HG02763 (cell line): ENCODE measurements at regions not wholly inside any gene's neighbourhood (a gene's known extent, or its start where the extent isn't known, plus 50 kb on each side); places are given as distances from the start of the nearest gene placed in this dataset.

Source experiments
- ATAC-seq: cut with Tn5 transposase; IDR thresholded peaks from one replicate; pipeline ENCODE4 v1.9.1; 2021; ENCODE audit warnings: mild to moderate bottlenecking, moderate library complexity; ENCODE audit not compliant: unreplicated experiment

DNA sequence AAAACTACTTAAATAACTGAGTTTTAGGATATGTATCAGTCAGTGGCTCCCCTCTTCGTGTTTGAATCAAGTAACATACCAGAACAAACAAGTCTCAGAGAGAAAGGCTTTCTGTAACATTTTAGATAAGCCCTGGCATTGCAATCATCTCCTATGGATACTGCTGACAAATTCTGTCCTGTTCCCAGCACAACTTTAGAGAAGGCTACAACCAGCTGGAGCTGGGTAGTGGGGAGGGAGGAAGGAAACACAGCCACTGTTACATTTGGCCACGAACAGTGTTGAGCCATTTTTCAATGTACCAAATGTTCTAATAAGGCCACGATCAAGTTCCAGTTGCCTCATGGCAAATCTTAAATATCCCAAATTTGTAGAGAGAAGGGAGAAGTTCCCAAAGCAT, 511.8 kb upstream of the WWC1 start:
- ATAC-seq: no peak

DNA sequence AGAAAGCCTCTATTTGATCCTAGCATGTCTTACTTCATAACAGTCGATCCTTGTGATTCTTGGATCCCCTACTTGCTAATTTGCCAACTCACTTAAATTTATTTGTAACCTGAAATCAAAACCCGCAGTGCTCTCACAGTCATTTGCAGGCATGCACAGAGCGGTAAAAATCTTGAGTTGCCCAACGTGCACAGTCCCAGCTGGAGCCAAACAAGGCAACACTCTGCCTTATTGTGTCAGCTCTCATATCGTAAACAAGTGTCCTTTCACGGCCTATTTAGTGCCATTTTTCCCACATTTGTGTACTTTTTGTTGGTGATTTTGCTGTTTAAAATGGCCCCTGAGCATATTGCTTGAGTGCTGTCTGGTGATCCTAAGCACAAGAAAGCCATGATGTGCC, 511.3 kb upstream of the WWC1 start:
- ATAC-seq: no peak

DNA sequence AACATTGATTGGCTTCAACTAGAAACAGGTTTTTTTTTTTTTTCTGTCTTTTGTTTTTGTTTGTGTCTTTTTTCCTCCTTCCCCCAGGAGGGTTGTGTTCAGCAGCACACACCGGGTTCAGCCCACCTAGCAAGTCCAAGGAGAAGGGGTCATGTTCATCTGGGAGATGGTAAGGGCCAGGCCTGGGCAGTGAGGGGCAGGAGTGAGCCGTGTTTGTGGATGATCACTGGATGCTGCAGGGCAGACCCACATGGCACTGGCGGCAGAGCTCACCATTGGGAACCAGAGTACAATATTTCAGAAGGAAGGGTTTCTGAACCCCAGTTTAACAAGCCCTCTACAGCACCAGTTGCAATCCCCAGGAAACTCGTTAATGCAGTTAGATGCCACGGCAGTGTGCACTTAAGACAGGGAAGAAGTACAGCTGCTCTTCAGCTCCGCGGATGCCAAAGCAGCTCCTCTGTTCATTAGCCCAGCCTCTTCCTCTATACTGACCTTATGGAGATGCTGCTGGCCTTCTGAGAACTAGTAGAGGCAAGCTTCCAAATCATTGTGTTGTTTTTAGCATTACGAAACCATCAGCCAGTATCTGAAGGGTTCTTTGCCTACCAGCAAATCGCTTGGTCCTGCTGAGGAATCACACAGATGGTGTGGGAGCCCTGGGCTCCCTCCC, 508.2 kb upstream of the WWC1 start:
- no peak for ATAC-seq

DNA sequence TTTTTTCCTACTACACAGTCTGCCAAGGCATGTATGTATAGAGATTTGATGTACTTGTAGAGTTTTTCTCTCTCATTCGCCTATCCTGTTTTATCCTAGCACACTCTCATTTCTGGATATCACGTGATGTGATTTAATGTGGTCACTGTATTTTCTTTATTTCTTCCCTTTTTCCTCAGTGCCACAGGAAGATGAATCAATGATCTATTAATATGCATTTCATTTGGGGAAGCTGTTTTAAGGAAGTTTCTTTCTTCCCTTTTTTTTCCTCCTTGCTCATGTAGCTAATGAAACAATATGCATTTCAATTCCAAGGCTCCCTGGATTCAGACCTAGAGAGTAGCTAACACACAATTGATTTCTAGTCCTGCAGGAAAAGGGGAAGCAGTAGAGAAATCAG, 506.3 kb upstream of the WWC1 start:
- ATAC-seq: no peak

DNA sequence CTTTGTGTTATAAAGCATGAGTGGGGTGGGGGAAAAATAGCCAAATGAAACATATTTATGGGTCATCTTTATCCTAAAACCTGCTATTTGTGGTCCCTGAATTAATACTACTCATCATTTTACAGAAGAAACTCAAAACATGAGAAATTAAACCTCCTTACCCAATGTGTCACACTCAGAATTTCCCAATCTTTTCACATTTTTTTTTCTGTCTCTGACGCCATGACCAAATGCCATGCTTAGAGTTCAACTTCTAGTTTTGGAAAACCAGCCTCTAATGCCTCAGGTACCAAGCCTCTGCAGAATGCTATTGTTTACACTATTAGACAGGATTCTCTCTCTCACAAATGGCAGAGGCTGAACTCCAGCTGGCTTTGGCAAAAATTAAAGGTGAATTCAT, 505.5 kb upstream of the WWC1 start:
- ATAC-seq: no peak

DNA sequence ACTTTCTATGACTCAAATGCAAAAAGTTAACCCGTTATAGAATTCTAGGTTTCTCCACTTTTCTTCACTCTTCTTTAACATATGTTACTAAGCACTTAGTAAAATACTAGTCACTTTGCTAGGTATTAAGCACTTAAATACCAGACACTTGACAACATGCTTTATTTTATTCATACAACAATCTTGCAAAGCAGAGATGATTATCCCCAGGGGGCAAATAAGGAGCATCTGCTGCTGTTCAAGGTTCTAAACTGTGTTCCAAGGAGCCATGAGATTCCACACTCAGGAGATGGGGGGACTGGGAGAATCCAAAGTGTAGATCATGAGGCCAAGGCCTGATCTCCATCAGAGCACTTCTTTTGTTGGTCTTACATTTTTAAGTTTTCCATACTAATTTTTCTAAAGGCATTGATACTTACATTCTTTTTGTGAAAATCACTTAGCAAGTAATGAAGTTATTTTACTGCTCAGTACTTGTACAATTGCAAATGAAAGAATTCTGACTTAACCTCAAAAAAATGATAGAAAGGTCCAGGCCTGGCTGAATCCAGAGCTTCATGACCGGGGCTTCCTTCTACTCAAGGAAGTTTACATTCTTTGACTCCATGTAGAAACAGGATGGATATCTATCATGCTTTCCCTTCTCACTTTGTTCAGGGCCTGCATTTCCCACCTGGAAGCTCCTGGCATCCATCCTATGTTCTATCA, 504.4 kb upstream of the WWC1 start:
- ATAC-seq: no peak

DNA sequence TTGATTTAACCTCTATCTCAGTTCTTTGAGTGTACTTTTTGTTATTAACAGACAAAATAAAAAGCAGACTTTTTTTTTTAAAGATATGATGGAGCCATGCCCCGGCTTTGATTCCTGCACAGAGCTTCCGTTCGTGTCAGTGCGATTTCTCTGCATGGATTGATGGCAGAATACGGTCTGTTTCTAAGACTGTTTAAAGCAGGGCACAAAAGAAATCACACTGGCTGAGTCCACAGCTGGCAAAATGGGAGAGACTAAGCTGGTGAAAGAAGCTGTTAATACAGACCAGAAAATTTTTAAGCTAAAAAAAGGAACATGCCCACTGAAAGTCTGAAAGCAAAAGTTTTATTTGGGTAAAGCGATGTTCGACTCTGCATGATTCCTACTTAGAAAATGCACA, 501.4 kb upstream of the WWC1 start:
- no peak for ATAC-seq

DNA sequence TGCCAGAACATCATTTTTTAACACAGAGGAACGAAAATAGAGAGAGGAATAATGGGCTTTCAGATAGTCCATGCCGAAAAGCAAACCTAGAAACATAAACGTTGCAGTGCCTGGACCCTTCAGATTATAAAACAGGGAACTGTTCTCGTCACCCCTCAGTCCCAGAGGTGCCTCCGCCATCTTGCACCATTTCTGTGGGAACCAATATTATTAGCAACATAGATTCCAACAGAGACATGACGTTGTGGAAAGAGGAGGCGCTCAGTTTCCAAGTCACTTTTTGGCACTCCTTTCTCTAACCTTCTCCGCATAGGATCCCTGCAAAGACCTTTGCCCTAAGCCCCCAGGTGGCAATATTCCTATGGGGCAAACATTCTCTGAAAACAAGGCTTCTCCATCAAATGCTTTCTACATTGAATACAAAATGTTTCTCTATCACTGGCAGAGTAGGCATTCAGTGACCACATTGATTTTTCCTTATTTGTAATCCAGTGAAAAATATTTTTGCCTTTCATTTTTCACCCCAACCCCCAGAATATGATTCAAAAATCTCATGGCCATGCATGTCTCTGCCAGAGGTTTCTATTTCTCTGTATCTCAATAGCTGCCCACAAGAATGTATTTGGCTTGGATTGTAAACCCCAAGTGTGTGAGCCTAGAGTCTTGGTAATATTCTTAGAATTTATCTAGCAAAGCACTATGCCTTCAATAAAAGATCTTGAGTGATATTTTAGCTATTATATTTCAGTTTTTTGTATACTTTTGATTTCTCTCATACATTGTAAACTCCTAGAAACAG, 500.8 kb upstream of the WWC1 start:
- ATAC-seq: no peak

DNA sequence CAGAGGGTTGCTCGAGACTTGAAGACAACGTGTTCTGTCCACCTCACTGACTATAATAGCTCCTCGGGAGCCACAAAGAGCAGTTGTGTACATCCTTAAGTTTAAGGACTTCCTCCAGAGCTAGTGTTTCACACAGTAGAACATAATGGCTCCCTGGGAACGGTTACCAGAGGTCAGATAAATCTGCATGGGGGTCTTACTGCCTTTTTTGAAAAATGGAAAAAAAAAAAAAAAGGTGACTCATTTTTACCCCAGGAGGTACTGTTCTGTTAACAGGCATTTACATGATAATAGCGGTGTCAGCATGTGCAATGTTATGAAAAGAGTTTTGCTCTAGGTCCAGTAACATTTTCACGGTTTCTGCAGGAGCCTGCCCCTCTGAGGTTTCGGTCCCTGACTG, 498.9 kb upstream of the WWC1 start:
- no peak for ATAC-seq

DNA sequence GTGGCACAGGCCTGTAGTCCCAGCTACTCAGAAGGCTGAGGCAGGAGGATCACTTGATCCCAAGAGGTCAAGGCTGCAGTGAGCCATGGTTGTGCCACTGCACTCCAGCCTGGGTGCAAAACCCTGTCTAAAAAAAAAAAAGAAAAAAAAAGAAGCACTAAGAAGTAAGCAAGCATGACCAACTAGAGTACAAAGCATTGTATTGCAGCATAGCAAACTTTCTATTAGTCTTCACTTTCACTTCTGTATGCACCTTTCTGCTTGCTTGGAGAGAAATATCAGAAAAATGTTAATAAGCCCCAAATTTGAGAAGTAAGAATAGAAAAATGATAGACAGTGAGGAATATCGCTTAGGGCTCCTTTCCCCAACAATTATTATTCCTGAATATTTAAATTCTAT, 497.7 kb upstream of the WWC1 start:
- no peak for ATAC-seq

DNA sequence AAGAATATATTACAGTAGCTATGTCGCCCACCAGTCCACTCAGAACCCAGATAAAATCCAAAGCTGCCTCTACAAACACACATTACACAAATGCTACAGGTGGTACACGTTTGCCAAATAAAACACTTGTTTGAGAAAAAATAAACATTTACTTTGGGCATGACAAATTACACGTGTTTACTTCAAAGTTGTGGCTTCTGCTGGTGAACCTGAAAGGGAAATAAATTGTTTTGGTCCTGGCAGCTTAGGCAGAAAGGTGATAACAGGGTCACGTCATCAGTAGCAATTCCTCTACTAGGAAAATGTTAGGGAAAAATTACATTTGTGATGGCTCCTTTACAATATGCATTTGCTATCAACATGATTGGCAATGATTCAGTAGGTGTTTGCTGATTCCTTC, 497.3 kb upstream of the WWC1 start:
- ATAC-seq: no peak

DNA sequence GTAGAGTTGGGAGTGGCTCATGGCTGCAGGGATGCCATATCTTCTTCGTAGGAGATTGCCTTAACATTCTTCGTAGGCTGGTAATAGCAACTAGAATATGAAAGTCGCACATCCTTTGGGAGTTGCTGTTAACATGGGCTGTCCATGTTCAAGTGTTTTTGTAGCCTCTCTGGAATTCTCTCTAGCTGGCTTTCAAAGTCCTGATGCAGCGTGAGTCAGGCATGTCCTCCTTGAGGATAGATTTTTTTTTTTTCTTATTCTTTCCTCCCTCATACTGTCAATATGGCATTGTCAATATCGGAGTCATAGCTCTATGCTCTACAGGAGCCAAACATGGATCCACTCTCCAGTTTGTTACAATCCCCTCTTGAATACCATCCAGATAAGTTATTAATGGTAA, 494.8 kb upstream of the WWC1 start:
- ATAC-seq: no peak

DNA sequence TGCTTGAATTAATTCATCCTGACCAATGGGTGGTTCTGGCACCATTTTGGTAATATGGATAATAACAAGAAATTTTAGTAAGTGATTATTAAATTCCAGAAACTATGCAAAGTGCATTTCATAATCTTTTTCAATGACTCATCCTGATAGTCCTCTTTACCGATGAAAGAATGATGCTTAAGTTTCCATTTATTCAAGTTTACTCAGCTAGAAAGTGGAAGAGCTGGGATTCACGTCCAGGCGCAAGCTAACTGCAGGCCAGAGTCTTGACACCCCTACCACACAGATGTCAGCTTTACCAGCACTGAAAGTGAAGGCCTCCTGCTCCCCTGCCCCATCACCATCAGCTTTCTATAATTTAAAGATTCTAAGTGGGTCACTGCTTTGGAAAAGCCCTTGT, 493.5 kb upstream of the WWC1 start:
- ATAC-seq: no peak

DNA sequence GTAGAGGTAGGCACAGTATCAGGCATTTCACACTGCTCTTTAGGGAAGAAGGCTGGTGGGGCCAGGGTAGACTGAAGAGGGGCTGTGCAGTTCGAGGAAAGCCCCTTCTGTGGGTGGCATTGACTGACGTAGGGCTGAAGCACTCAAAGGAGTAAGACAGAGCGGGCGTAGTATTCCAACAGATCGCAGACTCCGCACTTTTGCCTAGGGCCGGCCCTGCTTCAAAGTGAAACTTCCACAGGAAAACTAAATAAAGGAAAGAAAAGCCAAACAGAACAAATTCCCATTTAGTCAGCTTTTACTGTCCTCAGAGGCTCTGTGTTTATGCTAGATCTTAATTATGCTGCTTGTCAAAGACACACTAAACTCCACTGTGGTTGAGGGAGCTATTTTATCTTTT, 493.0 kb upstream of the WWC1 start:
- ATAC-seq: no peak

DNA sequence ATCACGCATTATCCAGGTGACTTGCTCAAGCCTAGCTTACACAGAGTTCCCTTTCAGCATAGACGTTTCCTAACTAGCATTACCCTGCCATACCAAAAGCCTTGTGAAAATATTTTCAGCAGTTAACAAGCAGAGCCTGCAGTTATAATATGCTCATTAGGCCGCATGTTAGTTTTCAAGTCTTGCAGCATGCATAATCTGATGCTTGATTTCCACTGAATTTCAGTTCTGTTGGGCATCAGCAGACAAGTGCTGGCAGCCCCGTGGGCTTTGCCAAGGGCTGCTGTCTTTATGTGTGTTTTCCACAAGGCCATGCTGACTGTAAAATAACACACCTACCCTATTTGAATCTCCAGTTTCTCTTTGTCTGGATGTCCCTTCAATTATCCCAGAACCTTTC, 491.0 kb upstream of the WWC1 start:
- ATAC-seq: no peak

DNA sequence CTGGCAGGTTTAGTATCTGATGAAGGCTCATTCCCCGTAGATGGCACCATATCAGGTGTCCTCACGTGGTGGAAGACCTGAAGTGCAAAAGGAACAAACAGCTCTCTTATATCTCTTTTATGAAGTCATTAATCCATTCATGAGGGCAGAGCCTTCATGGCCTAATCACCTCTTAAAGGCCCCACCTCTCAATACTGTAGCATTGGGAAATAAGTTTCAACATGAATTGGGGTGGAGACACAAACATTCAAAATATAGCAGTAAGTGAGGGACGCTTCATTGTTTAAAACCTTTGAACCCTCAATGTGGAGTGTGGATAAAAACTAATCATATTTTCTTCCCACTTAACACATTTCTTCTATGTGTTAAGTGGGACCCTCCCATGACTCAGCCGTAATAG, 489.4 kb upstream of the WWC1 start:
- ATAC-seq: no peak

DNA sequence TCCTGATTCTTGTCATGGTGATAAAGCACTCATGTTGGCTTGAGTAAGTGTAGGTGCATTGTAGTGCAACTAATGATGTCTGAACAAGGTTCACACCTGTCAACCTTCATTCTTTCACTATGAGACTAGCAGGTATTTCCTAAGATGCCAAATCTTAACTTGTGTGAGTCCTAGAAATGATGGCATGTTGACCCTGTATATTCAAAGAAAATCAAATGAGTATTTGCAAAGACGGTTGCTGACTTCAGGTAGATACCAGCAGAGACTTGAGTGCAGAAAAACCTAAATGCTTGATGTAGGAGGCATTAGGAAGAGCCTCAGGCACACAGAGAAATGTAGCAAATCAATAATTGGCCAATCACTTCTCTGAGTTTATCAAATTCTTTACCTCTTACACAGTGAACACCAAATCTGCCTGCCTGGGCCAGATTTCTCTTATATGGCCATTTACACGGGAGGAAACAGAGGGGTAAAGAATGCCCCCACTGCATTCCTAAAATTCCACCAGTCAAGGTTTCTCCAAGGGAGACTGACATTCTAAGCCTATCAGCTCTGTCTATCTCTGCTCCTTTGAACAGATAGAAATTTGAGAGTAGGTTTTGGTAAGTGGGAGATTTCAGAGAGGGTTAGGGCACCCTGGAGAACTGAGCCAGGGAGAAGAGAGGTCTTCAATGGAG, 488.6 kb upstream of the WWC1 start:
- ATAC-seq: no peak

DNA sequence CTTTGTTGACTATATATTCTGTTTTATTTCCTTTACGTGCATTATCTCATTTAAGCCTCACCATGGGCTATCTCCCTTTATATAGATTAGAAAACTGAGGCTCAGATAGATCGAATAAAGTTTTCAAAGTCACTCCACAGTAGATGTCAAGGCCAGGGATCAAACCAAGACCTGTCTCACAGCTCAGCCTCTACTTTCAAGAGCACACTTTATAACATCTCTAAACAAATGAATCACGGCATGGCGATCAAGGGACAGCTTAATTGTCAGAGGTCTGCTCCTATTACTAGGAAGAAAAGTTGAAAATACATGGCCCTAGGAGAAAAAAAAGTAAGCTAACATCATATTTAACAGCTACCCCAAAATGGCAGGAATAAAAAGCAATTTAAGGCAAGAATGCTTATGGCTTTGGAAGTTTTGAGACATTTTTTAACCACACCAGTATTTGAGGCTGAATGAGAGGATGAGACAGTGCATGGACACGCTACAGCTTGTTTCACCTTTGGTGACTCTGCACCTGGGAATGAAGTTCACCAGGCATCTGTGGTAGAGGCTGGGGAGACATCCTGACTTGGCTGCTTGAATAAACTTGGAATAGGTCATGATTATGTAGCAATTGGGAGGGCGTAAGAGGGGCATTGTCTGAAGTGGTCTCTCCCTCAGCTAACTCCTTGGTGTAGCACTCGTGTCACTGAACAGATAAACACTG, 486.8 kb upstream of the WWC1 start:
- ATAC-seq: no peak

DNA sequence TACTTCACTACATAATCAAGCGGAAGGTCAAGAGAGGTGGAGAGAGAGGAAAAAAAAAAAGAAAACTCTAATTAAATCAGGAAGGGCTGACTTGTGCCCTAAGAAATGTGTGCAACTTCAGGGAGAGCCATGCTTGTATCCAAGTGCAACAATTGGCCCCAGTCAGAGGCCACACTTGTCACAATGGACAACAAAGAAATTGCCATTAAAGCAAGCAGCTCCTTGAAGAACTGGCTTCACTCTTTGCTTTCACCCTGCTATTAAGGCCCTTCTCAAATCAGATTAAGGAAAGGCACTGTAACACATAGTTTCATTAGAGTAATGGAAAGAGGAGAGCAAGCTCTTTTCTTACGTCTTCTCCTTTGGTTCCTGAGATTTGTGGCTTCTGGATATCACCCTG, 480.9 kb upstream of the WWC1 start:
- no peak for ATAC-seq

DNA sequence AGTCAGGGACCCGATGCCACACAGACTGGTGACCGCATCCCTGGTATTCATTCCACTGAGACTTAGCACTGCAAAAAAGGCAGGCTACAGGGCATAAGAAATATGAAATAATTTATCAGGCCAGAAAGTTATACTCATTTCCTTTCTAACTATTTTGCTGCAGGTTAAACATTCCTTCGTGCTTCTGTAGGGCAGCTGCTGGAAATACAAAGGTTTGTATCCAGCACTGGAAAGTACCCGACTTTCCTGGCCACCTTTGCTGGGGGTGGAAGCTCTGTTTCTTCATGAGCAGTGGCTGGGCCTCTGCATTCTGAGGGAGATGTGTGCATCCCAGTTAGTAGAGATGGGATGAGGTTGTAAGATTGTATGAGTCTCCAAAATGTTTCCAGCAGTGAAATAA, 478.6 kb upstream of the WWC1 start:
- no peak for ATAC-seq

DNA sequence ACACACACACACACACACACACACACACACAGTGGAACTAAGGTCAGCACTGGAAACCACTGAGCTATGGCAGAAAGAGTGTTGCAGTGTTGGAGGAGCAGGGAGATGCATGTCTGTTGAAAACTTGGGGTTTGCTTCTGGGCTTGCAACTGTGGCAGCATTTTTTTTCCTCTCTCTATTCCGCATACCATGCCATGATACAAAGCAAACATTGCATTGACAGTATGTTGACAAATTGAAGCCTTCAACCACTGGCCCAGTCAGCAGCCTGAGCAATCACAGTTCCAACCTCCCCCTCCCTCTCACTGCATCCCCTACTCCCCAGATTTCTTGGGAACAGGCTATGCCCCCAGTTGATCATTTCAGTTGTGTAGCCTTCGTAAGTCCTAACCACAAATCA, 478.1 kb upstream of the WWC1 start:
- ATAC-seq: no peak
